GM23338 (cell line): ENCODE measurements at regions not wholly inside any gene's neighbourhood (a gene's known extent, or its start where the extent isn't known, plus 50 kb on each side); places are given as distances from the start of the nearest gene placed in this dataset.
A peak's percentile ranks its signal among the peaks of the same experiment; 100 is the strongest.

ENCODE experiments used
- ATAC-seq: fragments of 200-7000 bp; cut with Tn5 transposase; 3 replicates; pipeline ENCODE4 v1.9.1; 2020
- DNase-seq: peaks from one replicate; pipeline ENCODE4 v3.0.0-alpha.2; 2015; ENCODE audit warnings: low spot score
- H2AFZ ChIP-seq: fragments of 200-600 bp; sonication (generic); 2 replicates; pipeline ENCODE4 v1.8.0; 2016; ENCODE audit warnings: antibody characterized with exemption, mild to moderate bottlenecking, moderate library complexity
- H3F3A ChIP-seq: fragments of 200-600 bp; sonication (generic); replicated peaks from 2 replicates; pipeline ENCODE4 v1.8.0; 2017; ENCODE audit warnings: antibody characterized with exemption, mixed run types, low read depth
- H3K27ac ChIP-seq: fragments of 200-600 bp; sonication (generic); 2 replicates; pipeline ENCODE4 v1.6.1; 2016; ENCODE audit warnings: low read depth
- H3K27me3 ChIP-seq: fragments of 200-600 bp; sonication (generic); 2 replicates; pipeline ENCODE4 v1.8.0; 2016; ENCODE audit warnings: mild to moderate bottlenecking, mixed run types, moderate library complexity; ENCODE audit not compliant: insufficient read depth
- H3K36me3 ChIP-seq: fragments of 200-600 bp; sonication (generic); 2 replicates; pipeline ENCODE4 v1.8.0; 2016; ENCODE audit warnings: mild to moderate bottlenecking; ENCODE audit not compliant: insufficient read depth
- H3K4me1 ChIP-seq: fragments of 200-600 bp; sonication (generic); 2 replicates; pipeline ENCODE4 v1.8.0; 2016; ENCODE audit warnings: mild to moderate bottlenecking, moderate library complexity; ENCODE audit not compliant: insufficient read depth
- H3K4me2 ChIP-seq: fragments of 200-600 bp; sonication (generic); 2 replicates; pipeline ENCODE4 v1.7.1; 2017; ENCODE audit warnings: mixed run types
- H3K4me3 ChIP-seq: fragments of 200-600 bp; sonication (generic); 2 replicates; pipeline ENCODE4 v1.6.1; 2016; ENCODE audit warnings: mixed run types
- H3K79me2 ChIP-seq: fragments of 200-600 bp; sonication (generic); replicated peaks from 2 replicates; pipeline ENCODE4 v1.8.0; 2017; ENCODE audit warnings: mild to moderate bottlenecking; ENCODE audit not compliant: insufficient read depth
- H3K9me2 ChIP-seq: fragments of 200-600 bp; sonication (generic); 2 replicates; pipeline ENCODE4 v1.8.0; 2017; ENCODE audit not compliant: insufficient read depth
- H4K20me1 ChIP-seq: fragments of 200-600 bp; sonication (generic); replicated peaks from 2 replicates; pipeline ENCODE4 v1.8.0; 2017; ENCODE audit warnings: mild to moderate bottlenecking; ENCODE audit not compliant: insufficient read depth
- H3K27ac Mint-ChIP-seq: 2 replicates; pipeline ENCODE4 v1.8.0; 2020; ENCODE audit warnings: inconsistent platforms, mild to moderate bottlenecking, moderate library complexity, mixed read lengths
- H3K27me3 Mint-ChIP-seq: 3 replicates; pipeline ENCODE4 v1.8.0; 2022; ENCODE audit warnings: low read depth, mild to moderate bottlenecking, moderate library complexity, mixed read lengths, inconsistent platforms; ENCODE audit not compliant: insufficient read depth, poor library complexity
- H3K36me3 Mint-ChIP-seq: 3 replicates; pipeline ENCODE4 v1.8.0; 2021; ENCODE audit warnings: low read depth, mild to moderate bottlenecking, inconsistent platforms, moderate library complexity, mixed read lengths
- H3K4me1 Mint-ChIP-seq: 3 replicates; pipeline ENCODE4 v1.8.0; 2020; ENCODE audit warnings: mild to moderate bottlenecking, inconsistent platforms, mixed read lengths
- H3K4me3 Mint-ChIP-seq: 3 replicates; pipeline ENCODE4 v1.8.0; 2021; ENCODE audit warnings: moderate library complexity, mild to moderate bottlenecking, inconsistent platforms, mixed read lengths
- H3K9me3 Mint-ChIP-seq: 3 replicates; pipeline ENCODE4 v1.8.0; 2020; ENCODE audit warnings: moderate library complexity, mild to moderate bottlenecking, inconsistent platforms, mixed read lengths
- CREB1 ChIP-seq: fragments of 250-450 bp; sonication (Bioruptor Pico); IDR thresholded peaks from 2 replicates; pipeline ENCODE4 v1.5.0; 2020; ENCODE audit warnings: low read depth, mild to moderate bottlenecking, moderate library complexity
- CTCF ChIP-seq, 2 experiments: fragments of 200-600 bp in 1 of 2; sonication (generic) in 1 of 2; conservative IDR thresholded peaks; 2 replicates each; pipeline versions ENCODE4 v1.5.1 to v1.6.1; 2016 to 2017; ENCODE audit warnings: antibody characterized with exemption in 2 of 2, low read depth in 2 of 2, mild to moderate bottlenecking in 2 of 2, moderate library complexity in 1 of 2
- EZH2 ChIP-seq: fragments of 200-600 bp; sonication (generic); IDR thresholded peaks from one replicate; pipeline ENCODE4 v1.8.0; 2017; ENCODE audit warnings: antibody characterized with exemption, mild to moderate bottlenecking, low read depth; ENCODE audit not compliant: unreplicated experiment
- REST ChIP-seq: IDR thresholded peaks from one replicate; pipeline ENCODE4 v1.6.1; 2018; ENCODE audit warnings: antibody characterized with exemption; ENCODE audit not compliant: unreplicated experiment
- ZNF114 ChIP-seq: fragments of 250-450 bp; sonication (Bioruptor Pico); IDR thresholded peaks from 2 replicates; pipeline ENCODE4 v1.5.0; 2020; ENCODE audit warnings: mild to moderate bottlenecking, moderate library complexity
- ZNF462 ChIP-seq: fragments of 250-450 bp; sonication (Bioruptor Pico); IDR thresholded peaks from 2 replicates; pipeline ENCODE4 v1.5.0; 2020; ENCODE audit warnings: mild to moderate bottlenecking, moderate library complexity

DNA sequence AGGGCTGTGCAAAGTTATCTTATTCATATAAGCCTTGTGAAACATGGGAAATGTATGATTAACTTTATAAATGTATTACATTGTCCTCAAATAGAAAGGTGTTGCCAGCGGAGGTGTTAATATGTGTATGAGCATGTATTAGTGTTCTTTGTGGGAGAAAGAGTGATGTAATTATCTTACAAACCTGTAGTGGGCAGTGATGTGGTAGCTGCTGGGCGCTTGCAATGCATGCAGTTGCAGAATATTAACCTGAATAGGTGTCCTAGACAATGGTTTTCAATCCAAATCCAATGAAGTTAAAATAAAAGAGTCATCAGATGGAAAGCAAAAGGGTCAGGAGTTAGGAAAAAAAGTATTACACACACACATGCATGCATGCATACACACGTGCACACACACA, 881.3 kb upstream of the CADM2 start:
- no peak overlapping the region for H2AFZ ChIP-seq
- Mint-ChIP-seq H3K4me3 (no peak overlapping the region), H3K27ac (no peak overlapping the region), H3K9me3 (peaks cover 17% of the 10 kb centered on the region), H3K4me1 (no peaks in the 10 kb centered on the region), H3K36me3 (peaks cover 22% of the 10 kb centered on the region), H3K27me3 (no peaks in the 10 kb centered on the region)
- H3K79me2 ChIP-seq, result no peaks in the 10 kb centered on the region
- DNase-seq, result peak; percentile 32
- H3K4me3 ChIP-seq, result no peak overlapping the region
- H3F3A ChIP-seq, result no peaks in the 10 kb centered on the region
- peak; percentile 59 to 60 for TF ChIP-seq CTCF (conservative IDR thresholded peaks at IDR 0.05; ENCODE audit: low read depth in 2 of 2)
- no peak for TF ChIP-seq EZH2
- no peak overlapping the region for H3K4me2 ChIP-seq
- 0 out of 2 replicates have a peak, but pooled peaks cover 3% of the 10 kb centered on the region for H3K36me3 ChIP-seq
- no peaks in the 10 kb centered on the region for H4K20me1 ChIP-seq
- no peaks in the 10 kb centered on the region for H3K4me1 ChIP-seq
- H3K27ac ChIP-seq, result no peak overlapping the region
- H3K27me3 ChIP-seq, result no peaks in the 10 kb centered on the region
- ATAC-seq, result no peak; the same call in 2 of the 3 replicates
- peaks cover 8% of the 10 kb centered on the region; the same call in 1 of the 2 replicates for H3K9me2 ChIP-seq

DNA sequence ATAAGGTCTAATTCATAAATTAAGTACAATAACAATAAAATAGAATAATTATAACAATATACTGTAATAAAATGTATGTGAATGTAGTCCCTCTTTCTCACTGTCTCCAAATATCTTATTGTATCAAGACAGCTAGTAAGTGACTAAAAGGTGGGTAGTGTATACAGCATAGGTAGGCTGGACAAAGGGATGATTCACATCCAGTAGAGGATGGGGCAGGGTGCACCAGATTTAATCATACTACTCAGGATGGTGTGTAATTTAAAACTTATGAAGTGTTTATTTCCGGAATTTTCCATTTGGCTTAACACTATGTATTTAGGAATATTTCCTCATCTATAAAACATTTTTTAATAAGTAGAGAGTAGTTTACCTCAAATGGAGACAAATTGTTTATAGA, 876.1 kb upstream of the CADM2 start:
- no peak overlapping the region for H3K27ac ChIP-seq
- H3K9me2 ChIP-seq, result no peaks in the 10 kb centered on the region
- no peaks in the 10 kb centered on the region for H4K20me1 ChIP-seq
- H2AFZ ChIP-seq, result no peak overlapping the region
- Mint-ChIP-seq H3K27me3 (no peaks in the 10 kb centered on the region), H3K4me3 (no peak overlapping the region), H3K27ac (no peak overlapping the region), H3K36me3 (peaks cover 26% of the 10 kb centered on the region), H3K4me1 (no peaks in the 10 kb centered on the region), H3K9me3 (peaks cover 30% of the 10 kb centered on the region)
- H3K27me3 ChIP-seq, result no peaks in the 10 kb centered on the region
- no peak overlapping the region for H3K4me2 ChIP-seq
- ATAC-seq (no peak), DNase-seq (no peak)
- no peak overlapping the region for H3K4me3 ChIP-seq
- no peaks in the 10 kb centered on the region for H3K79me2 ChIP-seq
- no peaks in the 10 kb centered on the region for H3K4me1 ChIP-seq
- no peaks in the 10 kb centered on the region for H3F3A ChIP-seq
- H3K36me3 ChIP-seq, result no peaks in the 10 kb centered on the region
- TF ChIP-seq ZNF114 (CRISPR knock-in tag) (no peak), CREB1 (no peak), ZNF462 (no peak), CTCF (conservative IDR thresholded peaks at IDR 0.05; ENCODE audit: low read depth in 2 of 2) (no peak), REST (no peak)
